Tibial nerve (tissue), 3 donors: ENCODE measurements at regions not wholly inside any gene's neighbourhood (a gene's known extent, or its start where the extent isn't known, plus 50 kb on each side); places are given as distances from the start of the nearest gene placed in this dataset.

Source experiments
- CTCF ChIP-seq, 5 experiments: fragments of 200-600 bp in 3 of 5; fragments of 450-650 bp in 2 of 5; sonication (generic) in 3 of 5; IDR thresholded peaks; one replicate each; pipeline ENCODE4 v1.5.1; 2016 to 2019; ENCODE audit warnings: antibody characterized with exemption in 5 of 5, mild to moderate bottlenecking in 3 of 5, moderate library complexity in 2 of 5
- POLR2A ChIP-seq, 2 donors: fragments of 450-650 bp; IDR thresholded peaks; one replicate each; pipeline ENCODE4 v1.6.1; 2017; ENCODE audit warnings: antibody characterized with exemption in 2 of 2, mild to moderate bottlenecking in 2 of 2, moderate library complexity in 2 of 2

DNA sequence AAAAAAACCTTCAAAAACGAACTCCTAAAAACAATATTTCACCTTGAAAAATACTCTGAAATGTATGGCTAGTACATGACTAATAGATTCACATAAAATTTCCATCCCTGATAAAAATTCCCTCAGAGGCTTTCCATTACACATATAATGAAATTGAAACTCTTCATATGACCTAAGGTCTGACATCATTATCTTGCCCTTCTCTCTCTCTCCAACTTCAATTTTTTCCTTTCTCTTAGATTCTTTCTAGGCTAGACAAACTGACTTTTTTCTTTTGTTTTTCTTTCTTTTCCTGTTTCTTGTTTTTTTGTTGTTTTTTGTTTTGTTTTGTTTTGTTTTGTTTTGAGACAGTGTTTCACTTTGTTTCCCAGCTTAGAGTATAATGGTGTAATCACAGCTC is 1220.5 kb downstream of the ROBO2 start:
- TF ChIP-seq CTCF (IDR thresholded peaks at IDR 0.05) (no peak), POLR2A (IDR thresholded peaks at IDR 0.05) (no peak)
